ENCODE measurements at regions not wholly inside any gene's neighbourhood (a gene's known extent, or its start where the extent isn't known, plus 50 kb on each side); places are given as distances from the start of the nearest gene placed in this dataset.

GRCh38 chr6:27662769-27663168, 189.9 kb upstream of the ZNF184 start:
- Histone ChIP-seq H3K36me3 (replicated peaks in 1 of 2; ENCODE audit: control insufficient read depth in 1 of 2, insufficient read depth in 2 of 2, low read length in 2 of 2) (no peaks in the 10 kb centered on the region), H3K4me1 (ENCODE audit: insufficient read depth, low read length) (peaks cover 10% of the 10 kb centered on the region; the same call in 1 of the 2 replicates), H3K9ac (ENCODE audit: insufficient read depth, low read depth, low read length) (no peak overlapping the region), H3K9me3 (ENCODE audit: low read length) (no peaks in the 10 kb centered on the region), H3K27me3 (ENCODE audit: control insufficient read depth in 1 of 2, insufficient read depth in 2 of 2, low read length in 2 of 2) (no peaks in the 10 kb centered on the region; a peak in 2 of 5 replicates), H3K79me2 (ENCODE audit: insufficient read depth, low read length) (no peaks in the 10 kb centered on the region), H2AFZ (ENCODE audit: low read length) (no peak overlapping the region), H3K27ac (ENCODE audit: extremely low read length, insufficient read depth, low read length) (no peak overlapping the region), H3K4me2 (ENCODE audit: low read depth, low read length) (no peak overlapping the region), H3K4me3 (replicated peaks in 1 of 3; ENCODE audit: insufficient read depth in 1 of 3, low read depth in 2 of 3, low read length in 3 of 3) (no peak overlapping the region), H4K20me1 (ENCODE audit: insufficient read depth, low read length) (no peaks in the 10 kb centered on the region)
- ChIA-PET POLR2A (no interaction called here), CTCF (ENCODE audit: low intra/inter-chr PET ratio, low total read pairs) (no interaction called here)
- TF ChIP-seq ZNF672 (CRISPR knock-in tag; IDR thresholded peaks at IDR 0.05) (no peak), ZNF124 (CRISPR knock-in tag; IDR thresholded peaks at IDR 0.05) (no peak), MBD4 (IDR thresholded peaks at IDR 0.05; ENCODE audit: borderline replicate concordance, low read length) (no peak), ATAD3A (CRISPR knock-in tag; IDR thresholded peaks at IDR 0.05) (no peak), ZNF10 (CRISPR knock-in tag; IDR thresholded peaks at IDR 0.05; ENCODE audit: borderline replicate concordance, low read depth) (no peak), ZNF691 (CRISPR knock-in tag; IDR thresholded peaks at IDR 0.05; ENCODE audit: borderline replicate concordance, low read depth) (no peak), SRY (CRISPR knock-in tag; IDR thresholded peaks at IDR 0.05) (no peak), ZNF333 (CRISPR knock-in tag; IDR thresholded peaks at IDR 0.05; ENCODE audit: borderline replicate concordance) (no peak), ZBTB26 (CRISPR knock-in tag; IDR thresholded peaks at IDR 0.05; ENCODE audit: borderline replicate concordance) (no peak), NR2F6 (IDR thresholded peaks at IDR 0.05) (no peak), NR2F6 (CRISPR knock-in tag; IDR thresholded peaks at IDR 0.05) (no peak), ZNF660 (CRISPR knock-in tag; IDR thresholded peaks at IDR 0.05; ENCODE audit: borderline replicate concordance, low read depth) (no peak), ZNF337 (CRISPR knock-in tag; IDR thresholded peaks at IDR 0.05; ENCODE audit: borderline replicate concordance, low read depth) (no peak), CENPBD1 (CRISPR knock-in tag; IDR thresholded peaks at IDR 0.05; ENCODE audit: borderline replicate concordance, low read depth) (no peak), ARID5B (CRISPR knock-in tag; IDR thresholded peaks at IDR 0.05) (no peak), ZNF792 (CRISPR knock-in tag; IDR thresholded peaks at IDR 0.05) (no peak), ERF (CRISPR knock-in tag; IDR thresholded peaks at IDR 0.05) (no peak), ZSCAN29 (CRISPR knock-in tag; conservative IDR thresholded peaks at IDR 0.05) (no peak), ZNF24 (IDR thresholded peaks at IDR 0.05) (no peak), ARNT (IDR thresholded peaks at IDR 0.05) (no peak)
- BruUV-seq (replicated peaks) = no TSS peak
- intact Hi-C loops (cut with micrococcal nuclease; ENCODE audit: unreplicated experiment) (no loop called here), in situ Hi-C loops (cut with HindIII; ENCODE audit: extremely low pct_ligation_motif_present, low pct_unique_long_range_greater_than_20kb) (no loop called here)
- no peak for ATAC-seq
- WGBS (ENCODE audit: low lambda C conversion rate) = 0% methylated on average over 1 of the region's 1 CpG
- no peak for DNase-seq (ENCODE audit: low spot score)
- no peak for FAIRE-seq

Measured in HepG2 (cell line).